MV-4-11 (cell line): ENCODE measurements at regions not wholly inside any gene's neighbourhood (a gene's known extent, or its start where the extent isn't known, plus 50 kb on each side); places are given as distances from the start of the nearest gene placed in this dataset.
"Not testable (repeated sequence)": the region's sequence is repeated elsewhere in the genome, so short reads cannot be mapped to it uniquely, and the experiment has no call there.

Experiments
- DNase-seq: peaks from one replicate; lab custom pipeline; 2025; lab: John Stamatoyannopoulos, UW

- DNase-seq, result no peak
Measured at GRCh38 chr2:39929531-39929930, 150.5 kb upstream of the THUMPD2 start.

- DNase-seq, result no peak
Measured at GRCh38 chr2:39925312-39925711, 146.3 kb upstream of the THUMPD2 start.

- no peak for DNase-seq
Measured at GRCh38 chr2:39923455-39923854, 144.4 kb upstream of the THUMPD2 start.

- no peak for DNase-seq
Measured at GRCh38 chr2:39922679-39923405, 143.8 kb upstream of the THUMPD2 start.

- DNase-seq, result no peak
Measured at GRCh38 chr2:39920307-39920801, 141.3 kb upstream of the THUMPD2 start.

- no peak for DNase-seq
Measured at GRCh38 chr2:39919511-39920306, 140.7 kb upstream of the THUMPD2 start.

- no peak for DNase-seq
Measured at GRCh38 chr2:39918886-39919285, 139.8 kb upstream of the THUMPD2 start.

- peak; percentile 37 for DNase-seq
Measured at GRCh38 chr2:39917371-39917770, 138.3 kb upstream of the THUMPD2 start.

- no peak for DNase-seq
Measured at GRCh38 chr2:39914949-39915348, 135.9 kb upstream of the THUMPD2 start.

- DNase-seq, result peak; percentile 75
Measured at GRCh38 chr2:39913648-39914461, 134.8 kb upstream of the THUMPD2 start.

- no peak for DNase-seq
Measured at GRCh38 chr2:39902103-39902502, 123.0 kb upstream of the THUMPD2 start.

GRCh38 chr2:39898934-39899333 is 119.9 kb upstream of the THUMPD2 start:
- no peak for DNase-seq

- no peak for DNase-seq
Measured at GRCh38 chr2:39897273-39897672, 118.2 kb upstream of the THUMPD2 start.

GRCh38 chr2:39894082-39894481 is 115.0 kb upstream of the THUMPD2 start:
- DNase-seq, result no peak

GRCh38 chr2:39893616-39894015 is 114.6 kb upstream of the THUMPD2 start:
- DNase-seq, result no peak

- DNase-seq, result no peak
Measured at GRCh38 chr2:39881948-39882347, 102.9 kb upstream of the THUMPD2 start.

- DNase-seq, result no peak
Measured at GRCh38 chr2:39881494-39881893, 102.4 kb upstream of the THUMPD2 start.

- not testable (repeated sequence) for DNase-seq
Measured at GRCh38 chr2:39879001-39879400, 99.9 kb upstream of the THUMPD2 start.

GRCh38 chr2:39875914-39876267 is 96.8 kb upstream of the THUMPD2 start:
- no peak for DNase-seq

- no peak for DNase-seq
Measured at GRCh38 chr2:39875182-39875913, 96.3 kb upstream of the THUMPD2 start.

GRCh38 chr2:39874236-39874635 is 95.2 kb upstream of the THUMPD2 start:
- DNase-seq, result no peak

- DNase-seq, result no peak
Measured at GRCh38 chr2:39873586-39873985, 94.5 kb upstream of the THUMPD2 start.
